Naive thymus-derived CD4-positive, alpha-beta T cell (primary cell): ENCODE measurements at regions not wholly inside any gene's neighbourhood (a gene's known extent, or its start where the extent isn't known, plus 50 kb on each side); places are given as distances from the start of the nearest gene placed in this dataset.
"Not testable (repeated sequence)": the region's sequence is repeated elsewhere in the genome, so short reads cannot be mapped to it uniquely, and the experiment has no call there.

Experiments used
- ATAC-seq: fragments of 150-1000 bp; cut with Tn5 transposase; 2 replicates; pipeline ENCODE4 v1.10.0; 2021; ENCODE audit warnings: mild to moderate bottlenecking, moderate library complexity
- CTCF ChIA-PET: fragments of 350-600 bp; sonication (Branson Sonifier 250); formaldehyde crosslinking; loops from one replicate; lab custom pipeline; 2021; ENCODE audit warnings: antibody characterized with exemption; lab: Charles Lee
- POLR2A ChIA-PET: fragments of 350-600 bp; sonication (Branson Sonifier 250); formaldehyde crosslinking; loops from one replicate; lab custom pipeline; 2021; ENCODE audit warnings: antibody characterized with exemption, inconsistent platforms; lab: Charles Lee
- DNase-seq, 9 donors: peaks; one replicate each; pipeline versions ENCODE4 v3.0.0 to v3.0.0-alpha.2; 2020 to 2022; ENCODE audit warnings: mixed read lengths in 1 of 9
- H3K27ac ChIP-seq: one replicate; pipeline ENCODE4 v1.7.0; 2013; ENCODE audit warnings: mild to moderate bottlenecking, low read depth, low read length, moderate library complexity
- H3K27me3 ChIP-seq, 2 donors: one replicate each; pipeline ENCODE4 v1.7.0; 2013; ENCODE audit warnings: low read length in 2 of 2, mild to moderate bottlenecking in 2 of 2, moderate library complexity in 2 of 2; ENCODE audit not compliant: control insufficient read depth in 2 of 2, insufficient read depth in 2 of 2
- H3K36me3 ChIP-seq, 3 experiments: 1 replicate in 2 of 3; 2 replicates in 1 of 3; pipeline ENCODE4 v1.7.0; 2013; ENCODE audit warnings: low read length in 3 of 3, mild to moderate bottlenecking in 3 of 3, moderate library complexity in 1 of 3; ENCODE audit not compliant: insufficient read depth in 3 of 3, control insufficient read depth in 2 of 3
- H3K4me1 ChIP-seq, 2 donors: one replicate each; pipeline ENCODE4 v1.7.0; 2013; ENCODE audit warnings: low read length in 2 of 2, mild to moderate bottlenecking in 2 of 2, moderate library complexity in 1 of 2; ENCODE audit not compliant: control insufficient read depth in 2 of 2, insufficient read depth in 2 of 2
- H3K4me3 ChIP-seq: 2 replicates; pipeline ENCODE4 v1.7.0; 2013; ENCODE audit warnings: mild to moderate bottlenecking, low read length
- H3K9me3 ChIP-seq, 3 experiments: 1 replicate in 2 of 3; 2 replicates in 1 of 3; pipeline ENCODE4 v1.7.0; 2013; ENCODE audit warnings: low read length in 3 of 3; ENCODE audit not compliant: control insufficient read depth in 2 of 3
- H3K27ac Mint-ChIP-seq, 9 donors: one replicate each; pipeline ENCODE4 v1.8.0; 2020 to 2022; ENCODE audit warnings: mixed read lengths in 9 of 9, mild to moderate bottlenecking in 8 of 9, moderate library complexity in 5 of 9, inconsistent platforms in 2 of 9
- H3K27me3 Mint-ChIP-seq, 5 donors: one replicate each; pipeline ENCODE4 v1.8.0; 2021 to 2022; ENCODE audit warnings: mixed read lengths in 5 of 5, mild to moderate bottlenecking in 1 of 5
- H3K36me3 Mint-ChIP-seq, 5 donors: one replicate each; pipeline ENCODE4 v1.8.0; 2020 to 2022; ENCODE audit warnings: mixed read lengths in 5 of 5, mild to moderate bottlenecking in 3 of 5, inconsistent platforms in 1 of 5
- H3K4me1 Mint-ChIP-seq, 7 donors: one replicate each; pipeline ENCODE4 v1.8.0; 2020 to 2022; ENCODE audit warnings: mixed read lengths in 7 of 7, mild to moderate bottlenecking in 3 of 7, inconsistent platforms in 1 of 7
- H3K4me3 Mint-ChIP-seq, 10 donors: one replicate each; pipeline ENCODE4 v1.8.0; 2020 to 2022; ENCODE audit warnings: mild to moderate bottlenecking in 10 of 10, mixed read lengths in 10 of 10, moderate library complexity in 6 of 10, inconsistent platforms in 2 of 10
- H3K9me3 Mint-ChIP-seq, 11 donors: one replicate each; pipeline ENCODE4 v1.8.0; 2020 to 2022; ENCODE audit warnings: mixed read lengths in 11 of 11, mild to moderate bottlenecking in 4 of 11, inconsistent platforms in 1 of 11, moderate library complexity in 1 of 11
- intact Hi-C, 2 donors: fragments of 100-400 bp; cut with micrococcal nuclease; formaldehyde crosslinking; loops; one replicate each; pipeline ENCODE4 v1.15.1; 2023

GRCh38 chrX:47302396-47302795 is 68.0 kb upstream of the ZNF157 start:
- ChIA-PET CTCF (no interaction called here), POLR2A (no interaction called here)

GRCh38 chrX:47306471-47307023 is 63.8 kb upstream of the ZNF157 start:
- H3K9me3 ChIP-seq, H3K27me3 Mint-ChIP-seq, H3K27me3 ChIP-seq, H3K9me3 Mint-ChIP-seq, H3K27ac Mint-ChIP-seq, ATAC-seq, H3K36me3 ChIP-seq, POLR2A ChIA-PET, DNase-seq, H3K4me3 Mint-ChIP-seq, H3K4me1 Mint-ChIP-seq, H3K4me1 ChIP-seq, H3K4me3 ChIP-seq, intact Hi-C loops, H3K27ac ChIP-seq, H3K36me3 Mint-ChIP-seq: not testable (repeated sequence)
- CTCF ChIA-PET, result interaction anchor here (0.9 kb wide), 1 partner anchor 78 kb away, joined by 3 read pairs; no protein-coding TSS in a partner anchor

More at GRCh38 chrX:47302396-47302795, 68.0 kb upstream of the ZNF157 start:
- Histone ChIP-seq H3K36me3 (no peaks in the 10 kb centered on the region), H3K9me3 (no peaks in the 10 kb centered on the region), H3K27me3 (no peaks in the 10 kb centered on the region), H3K4me3 (no peak overlapping the region), H3K4me1 (no peaks in the 10 kb centered on the region), H3K27ac (no peak overlapping the region)
- ATAC-seq, result no peak
- peaks cover 0 to 5% (median 0%) of the 10 kb centered on the region in 7 donors for H3K4me1 Mint-ChIP-seq
- H3K4me3 Mint-ChIP-seq, result no peak overlapping the region
- DNase-seq, result no peak
- no peaks in the 10 kb centered on the region for H3K27me3 Mint-ChIP-seq
- H3K27ac Mint-ChIP-seq, result no peak overlapping the region
- no peaks in the 10 kb centered on the region for H3K36me3 Mint-ChIP-seq
- intact Hi-C loops, result no loop called here
- peaks cover 0 to under 1% (median 0%) of the 10 kb centered on the region in 11 donors for H3K9me3 Mint-ChIP-seq

- Mint-ChIP-seq H3K36me3 (no peaks in the 10 kb centered on the region), H3K27ac (no peak overlapping the region), H3K27me3 (no peaks in the 10 kb centered on the region), H3K9me3 (peaks cover 0 to 4% (median 0%) of the 10 kb centered on the region in 11 donors), H3K4me1 (no peaks in the 10 kb centered on the region), H3K4me3 (no peak overlapping the region)
- DNase-seq (peak; percentile 6 to 57 (median 39)), ATAC-seq (peak; percentile 69)
- Histone ChIP-seq H3K27me3 (no peaks in the 10 kb centered on the region), H3K4me1 (no peaks in the 10 kb centered on the region), H3K9me3 (no peaks in the 10 kb centered on the region), H3K36me3 (no peaks in the 10 kb centered on the region), H3K4me3 (no peak overlapping the region), H3K27ac (no peak overlapping the region)
- ChIA-PET POLR2A (interaction anchor here (1.1 kb wide), 1 partner anchor 94 kb away, joined by 4 read pairs; no protein-coding TSS in a partner anchor), CTCF (interaction anchor here (0.7 kb wide), 1 partner anchor 12 kb away, joined by 3 read pairs; no protein-coding TSS in a partner anchor)
- intact Hi-C loops, result loop anchor here (1.0 to 5.0 kb wide), 3 partner anchors 72 to 119 kb away; partner anchors contain the start of genes UBA1 (in 2 of the 2) and USP11 (in 1 of the 2)
Measured at GRCh38 chrX:47311932-47312774, 58.2 kb upstream of the ZNF157 start.

- Histone ChIP-seq H3K27ac (no peak overlapping the region), H3K4me3 (no peak overlapping the region), H3K27me3 (no peaks in the 10 kb centered on the region), H3K36me3 (no peaks in the 10 kb centered on the region), H3K9me3 (no peaks in the 10 kb centered on the region), H3K4me1 (no peaks in the 10 kb centered on the region)
- Mint-ChIP-seq H3K9me3 (peaks cover 0 to 1% (median 0%) of the 10 kb centered on the region in 11 donors), H3K4me3 (no peak overlapping the region), H3K27ac (no peak overlapping the region), H3K36me3 (no peaks in the 10 kb centered on the region), H3K27me3 (no peaks in the 10 kb centered on the region), H3K4me1 (no peaks in the 10 kb centered on the region)
- intact Hi-C loops, result loop anchor here in 1 of 2 donors (5.0 kb wide), 1 partner anchor 81 kb away; the partner anchor contains the start of gene USP11
- ATAC-seq (no peak), DNase-seq (no peak)
- CTCF ChIA-PET, result no interaction called here
- POLR2A ChIA-PET, result interaction anchor here (0.7 to 1.1 kb wide), 2 partner anchors 95 to 120 kb away, joined by 3 to 4 read pairs; no protein-coding TSS in a partner anchor
Measured at GRCh38 chrX:47313056-47313455, 57.3 kb upstream of the ZNF157 start.

- H3K36me3 Mint-ChIP-seq, result no peaks in the 10 kb centered on the region
- ATAC-seq (no peak), DNase-seq (no peak)
- no peaks in the 10 kb centered on the region for H3K36me3 ChIP-seq
- H3K9me3 ChIP-seq, result no peaks in the 10 kb centered on the region
- H3K27ac Mint-ChIP-seq, result no peak overlapping the region
- ChIA-PET POLR2A (no interaction called here), CTCF (interaction anchor here (0.6 kb wide), 1 partner anchor 69 kb away, joined by 3 read pairs; no protein-coding TSS in a partner anchor)
- no peaks in the 10 kb centered on the region for H3K27me3 ChIP-seq
- no peak overlapping the region for H3K4me3 ChIP-seq
- intact Hi-C loops, result no loop called here
- no peak overlapping the region for H3K4me3 Mint-ChIP-seq
- H3K27ac ChIP-seq, result no peak overlapping the region
- H3K4me1 Mint-ChIP-seq, result no peaks in the 10 kb centered on the region
- no peaks in the 10 kb centered on the region for H3K27me3 Mint-ChIP-seq
- H3K4me1 ChIP-seq, result no peaks in the 10 kb centered on the region
- H3K9me3 Mint-ChIP-seq, result peaks cover 0 to 1% (median 0%) of the 10 kb centered on the region in 11 donors
Measured at GRCh38 chrX:47316276-47317025, 53.9 kb upstream of the ZNF157 start.
